Ectodermal cell (in vitro differentiated cells): ENCODE measurements at regions not wholly inside any gene's neighbourhood (a gene's known extent, or its start where the extent isn't known, plus 50 kb on each side); places are given as distances from the start of the nearest gene placed in this dataset.

Experiments
- H3K27ac ChIP-seq: 2 replicates; pipeline ENCODE4 v1.7.0; 2013; ENCODE audit warnings: mild to moderate bottlenecking, low read depth, low read length; ENCODE audit not compliant: insufficient read depth, poor library complexity, severe bottlenecking
- H3K27me3 ChIP-seq: 2 replicates; pipeline ENCODE4 v1.7.0; 2013; ENCODE audit warnings: mild to moderate bottlenecking, low read length; ENCODE audit not compliant: insufficient read depth, control insufficient read depth, poor library complexity, severe bottlenecking
- H3K36me3 ChIP-seq: one replicate; pipeline ENCODE4 v1.7.0; 2013; ENCODE audit warnings: low read length; ENCODE audit not compliant: control insufficient read depth, insufficient read depth
- H3K4me1 ChIP-seq: one replicate; pipeline ENCODE4 v1.7.0; 2013; ENCODE audit warnings: low read length; ENCODE audit not compliant: control insufficient read depth, insufficient read depth
- H3K4me3 ChIP-seq: 2 replicates; pipeline ENCODE4 v1.7.0; 2013; ENCODE audit warnings: low read depth, low read length, control low read depth; ENCODE audit not compliant: insufficient read depth
- H3K9me3 ChIP-seq: 2 replicates; pipeline ENCODE4 v1.7.0; 2013; ENCODE audit warnings: mild to moderate bottlenecking, low read length, moderate library complexity; ENCODE audit not compliant: control insufficient read depth
- WGBS, 2 experiments: methylation state at CpG; one replicate each; pipeline ENCODE4 v1.1.7; 2013; ENCODE audit warnings: missing lambda C conversion rate in 2 of 2; 5-methylcytosine and 5-hydroxymethylcytosine counted together

GRCh38 chr6:170131351-170131750 lies 159.5 kb downstream of the DLL1 start:
- Histone ChIP-seq H3K27me3 (no peaks in the 10 kb centered on the region), H3K4me1 (no peaks in the 10 kb centered on the region), H3K9me3 (no peaks in the 10 kb centered on the region), H3K4me3 (no peak overlapping the region), H3K36me3 (no peaks in the 10 kb centered on the region), H3K27ac (no peak overlapping the region)
- WGBS, 2 experiments = 86 to 92% methylated on average over 11 of the region's 11 CpGs

GRCh38 chr6:170130771-170131241 lies 160.1 kb downstream of the DLL1 start:
- Histone ChIP-seq H3K36me3 (no peaks in the 10 kb centered on the region), H3K9me3 (no peaks in the 10 kb centered on the region), H3K27ac (no peak overlapping the region), H3K4me1 (no peaks in the 10 kb centered on the region), H3K4me3 (no peak overlapping the region), H3K27me3 (no peaks in the 10 kb centered on the region)
- WGBS, 2 experiments = 76 to 84% methylated on average over 9 of the region's 9 CpGs

GRCh38 chr6:170130201-170130621 lies 160.7 kb downstream of the DLL1 start:
- H3K27ac ChIP-seq = no peak overlapping the region
- no peaks in the 10 kb centered on the region for H3K9me3 ChIP-seq
- H3K4me3 ChIP-seq = no peak overlapping the region
- no peaks in the 10 kb centered on the region for H3K4me1 ChIP-seq
- 93 to 94% methylated on average over 15 of the region's 15 CpGs for WGBS, 2 experiments
- no peaks in the 10 kb centered on the region for H3K27me3 ChIP-seq
- no peaks in the 10 kb centered on the region for H3K36me3 ChIP-seq

- Histone ChIP-seq H3K4me3 (no peak overlapping the region), H3K27ac (no peak overlapping the region), H3K4me1 (no peaks in the 10 kb centered on the region), H3K27me3 (no peaks in the 10 kb centered on the region), H3K36me3 (no peaks in the 10 kb centered on the region), H3K9me3 (no peaks in the 10 kb centered on the region)
- 90% methylated on average over 14 of the region's 14 CpGs for WGBS, 2 experiments
These were observed 161.1 kb downstream of the DLL1 start for GRCh38 chr6:170129691-170130171.

- WGBS, 2 experiments = 94% methylated on average over 34 of the region's 34 CpGs
- no peak overlapping the region for H3K4me3 ChIP-seq
- no peaks in the 10 kb centered on the region for H3K36me3 ChIP-seq
- H3K9me3 ChIP-seq = no peaks in the 10 kb centered on the region
- H3K4me1 ChIP-seq = no peaks in the 10 kb centered on the region
- no peaks in the 10 kb centered on the region for H3K27me3 ChIP-seq
- H3K27ac ChIP-seq = no peak overlapping the region
These were observed 161.8 kb downstream of the DLL1 start for GRCh38 chr6:170128811-170129681.

GRCh38 chr6:170128346-170128745 lies 162.5 kb downstream of the DLL1 start:
- WGBS, 2 experiments = 93 to 94% methylated on average over 10 of the region's 10 CpGs
- no peaks in the 10 kb centered on the region for H3K27me3 ChIP-seq
- no peak overlapping the region for H3K27ac ChIP-seq
- H3K4me1 ChIP-seq = no peaks in the 10 kb centered on the region
- no peak overlapping the region for H3K4me3 ChIP-seq
- H3K36me3 ChIP-seq = no peaks in the 10 kb centered on the region
- H3K9me3 ChIP-seq = no peaks in the 10 kb centered on the region

GRCh38 chr6:170127151-170127550 lies 163.7 kb downstream of the DLL1 start:
- no peak overlapping the region for H3K4me3 ChIP-seq
- H3K9me3 ChIP-seq = no peaks in the 10 kb centered on the region
- H3K27me3 ChIP-seq = no peaks in the 10 kb centered on the region
- no peak overlapping the region for H3K27ac ChIP-seq
- no peaks in the 10 kb centered on the region for H3K36me3 ChIP-seq
- 82 to 92% methylated on average over 8 to 9 of the region's 9 CpGs for WGBS, 2 experiments
- H3K4me1 ChIP-seq = no peaks in the 10 kb centered on the region

- H3K27me3 ChIP-seq = no peaks in the 10 kb centered on the region
- peaks cover 3% of the 10 kb centered on the region for H3K9me3 ChIP-seq
- H3K27ac ChIP-seq = no peak overlapping the region
- 88 to 89% methylated on average over 27 of the region's 27 CpGs for WGBS, 2 experiments
- H3K4me3 ChIP-seq = no peak overlapping the region
- H3K4me1 ChIP-seq = no peaks in the 10 kb centered on the region
- H3K36me3 ChIP-seq = no peaks in the 10 kb centered on the region
These were observed 165.2 kb downstream of the DLL1 start for GRCh38 chr6:170125456-170126300.

- no peaks in the 10 kb centered on the region for H3K36me3 ChIP-seq
- no peak overlapping the region for H3K4me3 ChIP-seq
- H3K4me1 ChIP-seq = no peaks in the 10 kb centered on the region
- 89 to 93% methylated on average over 5 of the region's 5 CpGs for WGBS, 2 experiments
- no peaks in the 10 kb centered on the region for H3K27me3 ChIP-seq
- H3K9me3 ChIP-seq = peaks cover 3% of the 10 kb centered on the region
- no peak overlapping the region for H3K27ac ChIP-seq
These were observed 166.0 kb downstream of the DLL1 start for GRCh38 chr6:170124836-170125235.

- no peaks in the 10 kb centered on the region for H3K27me3 ChIP-seq
- H3K4me3 ChIP-seq = no peak overlapping the region
- WGBS, 2 experiments = 96 to 97% methylated on average over 2 of the region's 2 CpGs
- peaks cover 3% of the 10 kb centered on the region for H3K9me3 ChIP-seq
- no peak overlapping the region for H3K27ac ChIP-seq
- H3K36me3 ChIP-seq = no peaks in the 10 kb centered on the region
- H3K4me1 ChIP-seq = no peaks in the 10 kb centered on the region
These were observed 166.7 kb downstream of the DLL1 start for GRCh38 chr6:170124150-170124549.
